OCI-LY7 (cell line): ENCODE measurements at regions not wholly inside any gene's neighbourhood (a gene's known extent, or its start where the extent isn't known, plus 50 kb on each side); places are given as distances from the start of the nearest gene placed in this dataset.

Experiments
- CTCF ChIP-seq: fragments of 200-600 bp; sonication (generic); conservative IDR thresholded peaks from 2 replicates; pipeline ENCODE4 v1.5.1; 2014; ENCODE audit warnings: mild to moderate bottlenecking, antibody characterized with exemption, low read length, moderate library complexity, mixed read lengths
- EZH2phosphoT487 ChIP-seq: fragments of 200-600 bp; sonication (generic); IDR thresholded peaks from 2 replicates; pipeline ENCODE4 v1.6.1; 2018; ENCODE audit warnings: low read depth, borderline replicate concordance, mild to moderate bottlenecking, mixed run types, antibody characterized with exemption, low read length, moderate library complexity, mixed read lengths

- TF ChIP-seq CTCF, result no peak
- TF ChIP-seq EZH2phosphoT487, result no peak
Observed at GRCh38 chr2:183799761-183800160, 675.5 kb downstream of the NUP35 start.
